Amniotic epithelial cell (primary cell): ENCODE measurements at regions not wholly inside any gene's neighbourhood (a gene's known extent, or its start where the extent isn't known, plus 50 kb on each side); places are given as distances from the start of the nearest gene placed in this dataset.
"Not testable (repeated sequence)": the region's sequence is repeated elsewhere in the genome, so short reads cannot be mapped to it uniquely, and the experiment has no call there.

Experiments used
- DNase-seq: peaks from one replicate; pipeline ENCODE4 v3.0.0-alpha.2; 2010; ENCODE audit warnings: low read depth

GRCh38 chr14:82587226-82587625 is 1053.6 kb upstream of the SEL1L start:
- DNase-seq, result no peak

GRCh38 chr14:82595466-82595865 is 1061.8 kb upstream of the SEL1L start:
- DNase-seq, result no peak

GRCh38 chr14:82602794-82603193 is 1069.1 kb upstream of the SEL1L start:
- no peak for DNase-seq

- DNase-seq, result no peak
These were observed 1071.2 kb upstream of the SEL1L start for GRCh38 chr14:82604819-82605218.

GRCh38 chr14:82621881-82622450 is 1088.3 kb upstream of the SEL1L start:
- DNase-seq, result no peak

GRCh38 chr14:82626156-82627066 is 1092.8 kb upstream of the SEL1L start:
- no peak for DNase-seq

- DNase-seq, result no peak
These were observed 1102.3 kb upstream of the SEL1L start for GRCh38 chr14:82635915-82636314.

GRCh38 chr14:82636426-82636825 is 1102.8 kb upstream of the SEL1L start:
- no peak for DNase-seq

GRCh38 chr14:82641050-82641540 is 1107.4 kb upstream of the SEL1L start:
- no peak for DNase-seq

GRCh38 chr14:82642425-82642824 is 1108.8 kb upstream of the SEL1L start:
- peak; percentile 6 for DNase-seq

- no peak for DNase-seq
These were observed 1113.6 kb upstream of the SEL1L start for GRCh38 chr14:82647088-82647810.

- no peak for DNase-seq
These were observed 1122.1 kb upstream of the SEL1L start for GRCh38 chr14:82655770-82656169.

- DNase-seq, result no peak
These were observed 1123.6 kb upstream of the SEL1L start for GRCh38 chr14:82657186-82657675.

- DNase-seq, result no peak
These were observed 1127.6 kb upstream of the SEL1L start for GRCh38 chr14:82661258-82661657.

GRCh38 chr14:82667006-82667405 is 1133.4 kb upstream of the SEL1L start:
- no peak for DNase-seq

GRCh38 chr14:82667501-82667900 is 1133.8 kb upstream of the SEL1L start:
- no peak for DNase-seq

GRCh38 chr14:82676403-82676802 is 1142.8 kb upstream of the SEL1L start:
- DNase-seq, result no peak

- no peak for DNase-seq
These were observed 1156.3 kb upstream of the SEL1L start for GRCh38 chr14:82689948-82690347.

- not testable (repeated sequence) for DNase-seq
These were observed 1157.5 kb upstream of the SEL1L start for GRCh38 chr14:82691191-82691590.

- no peak for DNase-seq
These were observed 1161.2 kb upstream of the SEL1L start for GRCh38 chr14:82694820-82695219.

GRCh38 chr14:82704218-82704617 is 1170.6 kb upstream of the SEL1L start:
- no peak for DNase-seq

GRCh38 chr14:82710267-82710841 is 1176.7 kb upstream of the SEL1L start:
- peak; percentile 72 for DNase-seq
